Caco-2 (cell line): ENCODE measurements at regions not wholly inside any gene's neighbourhood (a gene's known extent, or its start where the extent isn't known, plus 50 kb on each side); places are given as distances from the start of the nearest gene placed in this dataset.

Experiments used
- BruUV-seq: library from RNA; stranded (reverse); fragments of 400-500 nt; replicated peaks from 2 replicates; lab custom pipeline; 2021; lab: Mats Ljungman, UMichigan
- CTCF ChIA-PET: fragments of 300-600 bp; sonication (Branson Sonifier 250); formaldehyde crosslinking; loops from one replicate; lab custom pipeline; 2022; ENCODE audit warnings: antibody characterized with exemption; lab: Charles Lee
- POLR2A ChIA-PET: fragments of 300-600 bp; sonication (Branson Sonifier 250); formaldehyde crosslinking; loops from one replicate; lab custom pipeline; 2022; ENCODE audit warnings: antibody characterized with exemption; lab: Charles Lee
- DNase-seq, 2 experiments: peaks; one replicate each; pipeline versions ENCODE4 v3.0.0 to v3.0.0-alpha.2; 2020 to 2022
- H3K27me3 ChIP-seq: replicated peaks from 2 replicates; pipeline ENCODE4 v1.6.0; 2011; ENCODE audit warnings: low read length; ENCODE audit not compliant: control insufficient read depth, insufficient read depth
- H3K36me3 ChIP-seq: 2 replicates; pipeline ENCODE4 v1.5.1; 2011; ENCODE audit warnings: low read length; ENCODE audit not compliant: control insufficient read depth, insufficient read depth
- H3K4me1 ChIP-seq: fragments of 250-450 bp; sonication (Bioruptor Pico); 2 replicates; pipeline ENCODE4 v1.5.1; 2020; ENCODE audit warnings: mild to moderate bottlenecking
- H3K4me3 ChIP-seq: 2 replicates; pipeline ENCODE4 v1.5.1; 2011; ENCODE audit warnings: low read depth, mild to moderate bottlenecking, control low read depth, low read length
- H3K9me3 ChIP-seq: fragments of 250-450 bp; sonication (Bioruptor Pico); 2 replicates; pipeline ENCODE4 v1.5.1; 2020; ENCODE audit warnings: mild to moderate bottlenecking, moderate library complexity
- H3K27ac Mint-ChIP-seq: one replicate; pipeline ENCODE4 v1.8.0; 2022; ENCODE audit warnings: mixed read lengths; ENCODE audit not compliant: unreplicated experiment
- H3K27me3 Mint-ChIP-seq: one replicate; pipeline ENCODE4 v1.8.0; 2022; ENCODE audit warnings: mixed read lengths; ENCODE audit not compliant: insufficient read depth, unreplicated experiment
- H3K36me3 Mint-ChIP-seq: one replicate; pipeline ENCODE4 v1.8.0; 2022; ENCODE audit warnings: mild to moderate bottlenecking, mixed read lengths; ENCODE audit not compliant: insufficient read depth, unreplicated experiment
- H3K4me1 Mint-ChIP-seq: one replicate; pipeline ENCODE4 v1.8.0; 2022; ENCODE audit warnings: low read depth, mixed read lengths; ENCODE audit not compliant: unreplicated experiment
- H3K4me3 Mint-ChIP-seq: one replicate; pipeline ENCODE4 v1.8.0; 2022; ENCODE audit warnings: mild to moderate bottlenecking, moderate library complexity, mixed read lengths; ENCODE audit not compliant: unreplicated experiment
- H3K9me3 Mint-ChIP-seq: one replicate; pipeline ENCODE4 v1.8.0; 2022; ENCODE audit warnings: mixed read lengths; ENCODE audit not compliant: unreplicated experiment
- intact Hi-C: fragments of 100-400 bp; cut with micrococcal nuclease; formaldehyde crosslinking; loops from one replicate; pipeline ENCODE4 v1.10.0; 2022; ENCODE audit not compliant: unreplicated experiment
- TF ChIP-seq, protein P1 (sequence below), 2 experiments: fragments of 200-600 bp in 1 of 2; IDR thresholded peaks; 1 replicate in 1 of 2; 2 replicates in 1 of 2; pipeline versions ENCODE4 v1.5.1 to v1.8.0; 2011 to 2022; ENCODE audit warnings: antibody characterized with exemption in 1 of 2, control low read depth in 1 of 2, inconsistent platforms in 1 of 2, low read depth in 1 of 2, low read length in 1 of 2, mild to moderate bottlenecking in 1 of 2, moderate library complexity in 1 of 2; ENCODE audit not compliant: insufficient read depth in 1 of 2, severe bottlenecking in 1 of 2, unreplicated experiment in 1 of 2

DNA sequence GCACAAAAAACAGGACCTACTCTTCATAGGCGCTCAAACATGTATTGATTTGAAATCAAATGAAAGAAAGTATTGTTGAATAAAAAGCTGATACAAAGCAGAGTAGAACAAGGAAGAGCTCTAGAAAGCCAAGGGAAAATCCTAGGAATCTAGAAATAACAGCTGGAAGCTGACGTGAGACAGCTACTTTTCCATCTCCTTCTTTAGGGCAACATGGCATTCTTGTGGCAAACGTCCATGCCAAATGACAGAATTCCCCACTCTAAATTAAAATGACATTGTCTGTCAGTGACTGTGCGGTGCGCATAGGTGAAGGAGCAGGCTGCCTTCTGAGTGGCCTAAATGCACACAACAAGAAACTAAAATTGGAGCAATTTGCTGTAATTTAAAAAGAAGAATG, 557.4 kb downstream of the SOX11 start:
- Histone ChIP-seq H3K4me3 (no peak overlapping the region), H3K9me3 (no peaks in the 10 kb centered on the region; the same call in 1 of the 2 replicates), H3K4me1 (no peaks in the 10 kb centered on the region), H3K27me3 (no peaks in the 10 kb centered on the region), H3K36me3 (no peaks in the 10 kb centered on the region)
- no peak overlapping the region for H3K4me3 Mint-ChIP-seq
- H3K4me1 Mint-ChIP-seq: no peaks in the 10 kb centered on the region
- no TSS peak for BruUV-seq
- no peak for DNase-seq
- POLR2A ChIA-PET: no interaction called here
- H3K36me3 Mint-ChIP-seq: no peaks in the 10 kb centered on the region
- CTCF ChIA-PET: no interaction called here
- no peaks in the 10 kb centered on the region for H3K9me3 Mint-ChIP-seq
- no peak overlapping the region for H3K27ac Mint-ChIP-seq
- intact Hi-C loops: no loop called here
- H3K27me3 Mint-ChIP-seq: no peaks in the 10 kb centered on the region
- TF ChIP-seq, protein P1, sequence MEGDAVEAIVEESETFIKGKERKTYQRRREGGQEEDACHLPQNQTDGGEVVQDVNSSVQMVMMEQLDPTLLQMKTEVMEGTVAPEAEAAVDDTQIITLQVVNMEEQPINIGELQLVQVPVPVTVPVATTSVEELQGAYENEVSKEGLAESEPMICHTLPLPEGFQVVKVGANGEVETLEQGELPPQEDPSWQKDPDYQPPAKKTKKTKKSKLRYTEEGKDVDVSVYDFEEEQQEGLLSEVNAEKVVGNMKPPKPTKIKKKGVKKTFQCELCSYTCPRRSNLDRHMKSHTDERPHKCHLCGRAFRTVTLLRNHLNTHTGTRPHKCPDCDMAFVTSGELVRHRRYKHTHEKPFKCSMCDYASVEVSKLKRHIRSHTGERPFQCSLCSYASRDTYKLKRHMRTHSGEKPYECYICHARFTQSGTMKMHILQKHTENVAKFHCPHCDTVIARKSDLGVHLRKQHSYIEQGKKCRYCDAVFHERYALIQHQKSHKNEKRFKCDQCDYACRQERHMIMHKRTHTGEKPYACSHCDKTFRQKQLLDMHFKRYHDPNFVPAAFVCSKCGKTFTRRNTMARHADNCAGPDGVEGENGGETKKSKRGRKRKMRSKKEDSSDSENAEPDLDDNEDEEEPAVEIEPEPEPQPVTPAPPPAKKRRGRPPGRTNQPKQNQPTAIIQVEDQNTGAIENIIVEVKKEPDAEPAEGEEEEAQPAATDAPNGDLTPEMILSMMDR (IDR thresholded peaks at IDR 0.05; ENCODE audit: insufficient read depth in 1 of 2, low read depth in 1 of 2, low read length in 1 of 2, severe bottlenecking in 1 of 2, unreplicated experiment in 1 of 2): no peak

DNA sequence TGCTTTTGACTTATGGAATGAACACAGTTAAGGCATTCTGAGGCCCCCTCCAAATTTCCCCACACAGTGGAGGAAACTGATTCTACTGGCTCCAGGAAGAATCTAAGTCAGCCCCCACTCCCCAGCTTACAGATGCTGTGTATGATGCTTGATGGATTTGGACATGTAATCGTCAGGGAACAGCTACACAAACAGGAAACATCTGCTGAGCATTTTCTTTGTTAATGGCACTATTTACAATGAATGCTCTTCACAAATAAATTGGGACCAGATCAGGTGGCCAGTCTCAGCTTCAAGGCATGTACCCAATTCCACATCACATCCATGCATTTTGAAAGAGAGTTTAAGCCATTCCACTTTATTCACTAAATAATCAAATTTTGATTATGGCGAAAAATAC, 562.3 kb downstream of the SOX11 start:
- ChIA-PET POLR2A (no interaction called here), CTCF (no interaction called here)
- H3K4me1 ChIP-seq: no peaks in the 10 kb centered on the region
- Mint-ChIP-seq H3K9me3 (peaks cover 5% of the 10 kb centered on the region), H3K4me1 (no peaks in the 10 kb centered on the region), H3K27ac (no peak overlapping the region), H3K4me3 (no peak overlapping the region), H3K36me3 (no peaks in the 10 kb centered on the region), H3K27me3 (no peaks in the 10 kb centered on the region)
- TF ChIP-seq, protein P1 (IDR thresholded peaks at IDR 0.05; ENCODE audit: insufficient read depth in 1 of 2, low read depth in 1 of 2, low read length in 1 of 2, severe bottlenecking in 1 of 2, unreplicated experiment in 1 of 2): no peak
- H3K27me3 ChIP-seq: no peaks in the 10 kb centered on the region
- DNase-seq: no peak
- H3K4me3 ChIP-seq: no peak overlapping the region
- H3K36me3 ChIP-seq: no peaks in the 10 kb centered on the region
- BruUV-seq: no TSS peak
- intact Hi-C loops: no loop called here
- H3K9me3 ChIP-seq: no peaks in the 10 kb centered on the region

DNA sequence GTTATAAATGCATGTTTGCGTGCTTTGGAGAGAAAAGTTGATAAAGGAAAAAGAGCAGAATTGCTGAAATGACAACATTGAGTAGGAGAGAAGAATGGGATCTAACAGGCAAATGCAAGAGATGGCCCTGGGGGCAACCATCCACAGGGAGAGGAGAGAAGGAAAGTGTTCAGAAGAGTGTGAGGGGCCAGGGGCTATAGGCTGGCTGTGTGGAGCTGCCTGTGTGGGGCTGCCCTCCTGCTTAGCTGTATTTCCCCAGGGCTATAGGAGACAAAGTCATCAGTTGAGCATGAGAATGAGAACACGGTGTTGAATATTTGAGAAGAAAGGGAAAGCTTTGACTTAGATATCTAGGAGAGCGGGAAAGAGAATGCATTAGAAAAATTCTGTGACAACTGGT, 572.0 kb downstream of the SOX11 start:
- Histone ChIP-seq H3K9me3 (peaks cover 4% of the 10 kb centered on the region; the same call in 1 of the 2 replicates), H3K36me3 (no peaks in the 10 kb centered on the region), H3K4me3 (no peak overlapping the region), H3K4me1 (no peaks in the 10 kb centered on the region), H3K27me3 (no peaks in the 10 kb centered on the region)
- ChIA-PET CTCF (no interaction called here), POLR2A (no interaction called here)
- no peaks in the 10 kb centered on the region for H3K36me3 Mint-ChIP-seq
- no peak overlapping the region for H3K27ac Mint-ChIP-seq
- no peak overlapping the region for H3K4me3 Mint-ChIP-seq
- H3K9me3 Mint-ChIP-seq: peaks cover 34% of the 10 kb centered on the region
- no peaks in the 10 kb centered on the region for H3K27me3 Mint-ChIP-seq
- TF ChIP-seq, protein P1 (IDR thresholded peaks at IDR 0.05; ENCODE audit: insufficient read depth in 1 of 2, low read depth in 1 of 2, low read length in 1 of 2, severe bottlenecking in 1 of 2, unreplicated experiment in 1 of 2): no peak
- no peak for DNase-seq
- intact Hi-C loops: no loop called here
- no TSS peak for BruUV-seq
- no peaks in the 10 kb centered on the region for H3K4me1 Mint-ChIP-seq
